Neural cell (in vitro differentiated cells): ENCODE measurements at regions not wholly inside any gene's neighbourhood (a gene's known extent, or its start where the extent isn't known, plus 50 kb on each side); places are given as distances from the start of the nearest gene placed in this dataset.

Source experiments
- H2AFZ ChIP-seq: fragments of 200-600, 300-800 bp; sonication (generic), shearing (Covaris generic); 2 replicates; pipeline ENCODE4 v1.6.0; 2014; ENCODE audit warnings: low read depth, mild to moderate bottlenecking, antibody characterized with exemption, low read length, moderate library complexity
- H3F3A ChIP-seq: fragments of 200-600 bp; shearing (Covaris generic); 2 replicates; pipeline ENCODE4 v1.6.1; 2016; ENCODE audit warnings: mild to moderate bottlenecking, moderate library complexity, mixed read lengths, antibody characterized with exemption, low read length; ENCODE audit not compliant: insufficient read depth, poor library complexity, severe bottlenecking
- H3K27ac ChIP-seq: fragments of 200-600, 300-800 bp; sonication (generic), shearing (Covaris generic); 2 replicates; pipeline ENCODE4 v1.5.1; 2014; ENCODE audit warnings: mild to moderate bottlenecking, low read length, moderate library complexity
- H3K27me3 ChIP-seq: fragments of 300-800, 200-600 bp; sonication (generic), shearing (Covaris generic); 2 replicates; pipeline ENCODE4 v1.6.0; 2014; ENCODE audit warnings: mild to moderate bottlenecking, low read depth, low read length, moderate library complexity; ENCODE audit not compliant: insufficient read depth
- H3K36me3 ChIP-seq: fragments of 300-800, 200-600 bp; sonication (generic), shearing (Covaris generic); 2 replicates; pipeline ENCODE4 v1.5.1; 2014; ENCODE audit warnings: mild to moderate bottlenecking, antibody characterized with exemption, low read length, moderate library complexity; ENCODE audit not compliant: insufficient read depth
- H3K4me2 ChIP-seq: fragments of 300-800, 200-600 bp; sonication (generic), shearing (Covaris generic); 2 replicates; pipeline ENCODE4 v1.6.0; 2014; ENCODE audit warnings: mild to moderate bottlenecking, low read length
- H3K4me3 ChIP-seq: fragments of 300-800, 200-600 bp; sonication (generic), shearing (Covaris generic); 2 replicates; pipeline ENCODE4 v1.5.1; 2014; ENCODE audit warnings: mild to moderate bottlenecking, low read length, moderate library complexity
- H3K79me2 ChIP-seq: fragments of 200-600 bp; shearing (Covaris generic); replicated peaks from 2 replicates; pipeline ENCODE4 v1.6.0; 2014; ENCODE audit warnings: mild to moderate bottlenecking, low read length, moderate library complexity; ENCODE audit not compliant: insufficient read depth
- H3K9ac ChIP-seq: fragments of 300-800, 200-600 bp; sonication (generic), shearing (Covaris generic); 2 replicates; pipeline ENCODE4 v1.6.1; 2016; ENCODE audit warnings: mild to moderate bottlenecking, low read length, mixed read lengths
- H3K9me2 ChIP-seq: fragments of 200-600 bp; shearing (Covaris generic); 2 replicates; pipeline ENCODE4 v1.6.1; 2016; ENCODE audit warnings: mild to moderate bottlenecking, low read length, mixed read lengths; ENCODE audit not compliant: insufficient read depth
- H3K9me3 ChIP-seq: fragments of 200-600, 300-800 bp; sonication (generic), shearing (Covaris generic); 2 replicates; pipeline ENCODE4 v1.6.1; 2016; ENCODE audit warnings: mild to moderate bottlenecking, mixed run types, low read length, moderate library complexity, mixed read lengths
- H4K20me1 ChIP-seq: fragments of 200-600 bp; shearing (Covaris generic); 2 replicates; pipeline ENCODE4 v1.6.1; 2016; ENCODE audit warnings: mild to moderate bottlenecking, mixed run types; ENCODE audit not compliant: insufficient read depth
- EP300 ChIP-seq: fragments of 450-650 bp; conservative IDR thresholded peaks from 2 replicates; pipeline ENCODE4 v1.6.1; 2014; ENCODE audit warnings: antibody characterized with exemption, mild to moderate bottlenecking, moderate library complexity; ENCODE audit not compliant: poor library complexity, severe bottlenecking
- EZH2 ChIP-seq: fragments of 200-600, 300-800 bp; shearing (Covaris generic), sonication (generic); IDR thresholded peaks from 2 replicates; pipeline ENCODE4 v1.6.1; 2014; ENCODE audit warnings: antibody characterized with exemption, low read length, borderline replicate concordance, mild to moderate bottlenecking; ENCODE audit not compliant: insufficient read depth, poor library complexity, severe bottlenecking
- MXI1 ChIP-seq: fragments of 450-650 bp; conservative IDR thresholded peaks from 2 replicates; pipeline ENCODE4 v1.6.1; 2014; ENCODE audit warnings: antibody characterized with exemption, mild to moderate bottlenecking; ENCODE audit not compliant: poor library complexity, severe bottlenecking
- POLR2AphosphoS5 ChIP-seq: IDR thresholded peaks from 2 replicates; pipeline ENCODE4 v1.6.1; 2012
- RAD21 ChIP-seq: fragments of 450-650 bp; conservative IDR thresholded peaks from 2 replicates; pipeline ENCODE4 v1.6.1; 2014; ENCODE audit warnings: antibody characterized with exemption, mild to moderate bottlenecking, moderate library complexity
- SMC3 ChIP-seq: fragments of 450-650 bp; conservative IDR thresholded peaks from 2 replicates; pipeline ENCODE4 v1.6.1; 2014; ENCODE audit warnings: antibody characterized with exemption, mild to moderate bottlenecking, moderate library complexity; ENCODE audit not compliant: poor library complexity
- TAF1 ChIP-seq: IDR thresholded peaks from 2 replicates; pipeline ENCODE4 v1.6.1; 2012; ENCODE audit warnings: low read depth
- TF ChIP-seq, protein P1 (sequence below): IDR thresholded peaks from 2 replicates; pipeline ENCODE4 v1.6.1; 2012; ENCODE audit warnings: borderline replicate concordance
- TF ChIP-seq, protein P2 (sequence below): fragments of 450-650 bp; IDR thresholded peaks from 2 replicates; pipeline ENCODE4 v1.5.1; 2014; ENCODE audit warnings: antibody characterized with exemption, mild to moderate bottlenecking, moderate library complexity; ENCODE audit not compliant: poor library complexity, severe bottlenecking

DNA sequence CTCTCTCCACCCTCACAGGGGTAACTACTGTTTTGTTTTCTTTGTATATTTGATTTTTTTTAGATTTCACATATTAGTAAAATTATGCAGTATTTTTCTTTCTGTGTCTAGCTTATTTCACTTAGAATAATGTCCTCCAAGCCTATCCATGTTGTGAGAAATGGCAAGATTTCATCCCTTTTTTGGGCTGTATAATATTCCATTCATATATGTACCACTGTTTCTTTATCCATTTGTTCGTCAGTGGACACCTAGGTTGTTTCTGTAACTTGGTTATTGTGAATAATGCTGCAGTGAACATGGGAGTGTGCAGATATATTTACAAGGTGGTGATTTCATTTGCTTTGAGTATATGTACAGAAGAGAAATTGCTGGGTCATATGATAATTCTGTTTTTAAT is 144.0 kb upstream of the CHD1 start:
- no peak overlapping the region for H3K27ac ChIP-seq
- TF ChIP-seq POLR2AphosphoS5 (no peak), EP300 (no peak), MXI1 (no peak), EZH2 (no peak), RAD21 (no peak), TAF1 (no peak), SMC3 (no peak)
- TF ChIP-seq, protein P1, sequence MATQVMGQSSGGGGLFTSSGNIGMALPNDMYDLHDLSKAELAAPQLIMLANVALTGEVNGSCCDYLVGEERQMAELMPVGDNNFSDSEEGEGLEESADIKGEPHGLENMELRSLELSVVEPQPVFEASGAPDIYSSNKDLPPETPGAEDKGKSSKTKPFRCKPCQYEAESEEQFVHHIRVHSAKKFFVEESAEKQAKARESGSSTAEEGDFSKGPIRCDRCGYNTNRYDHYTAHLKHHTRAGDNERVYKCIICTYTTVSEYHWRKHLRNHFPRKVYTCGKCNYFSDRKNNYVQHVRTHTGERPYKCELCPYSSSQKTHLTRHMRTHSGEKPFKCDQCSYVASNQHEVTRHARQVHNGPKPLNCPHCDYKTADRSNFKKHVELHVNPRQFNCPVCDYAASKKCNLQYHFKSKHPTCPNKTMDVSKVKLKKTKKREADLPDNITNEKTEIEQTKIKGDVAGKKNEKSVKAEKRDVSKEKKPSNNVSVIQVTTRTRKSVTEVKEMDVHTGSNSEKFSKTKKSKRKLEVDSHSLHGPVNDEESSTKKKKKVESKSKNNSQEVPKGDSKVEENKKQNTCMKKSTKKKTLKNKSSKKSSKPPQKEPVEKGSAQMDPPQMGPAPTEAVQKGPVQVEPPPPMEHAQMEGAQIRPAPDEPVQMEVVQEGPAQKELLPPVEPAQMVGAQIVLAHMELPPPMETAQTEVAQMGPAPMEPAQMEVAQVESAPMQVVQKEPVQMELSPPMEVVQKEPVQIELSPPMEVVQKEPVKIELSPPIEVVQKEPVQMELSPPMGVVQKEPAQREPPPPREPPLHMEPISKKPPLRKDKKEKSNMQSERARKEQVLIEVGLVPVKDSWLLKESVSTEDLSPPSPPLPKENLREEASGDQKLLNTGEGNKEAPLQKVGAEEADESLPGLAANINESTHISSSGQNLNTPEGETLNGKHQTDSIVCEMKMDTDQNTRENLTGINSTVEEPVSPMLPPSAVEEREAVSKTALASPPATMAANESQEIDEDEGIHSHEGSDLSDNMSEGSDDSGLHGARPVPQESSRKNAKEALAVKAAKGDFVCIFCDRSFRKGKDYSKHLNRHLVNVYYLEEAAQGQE: no peak
- TF ChIP-seq, protein P2, sequence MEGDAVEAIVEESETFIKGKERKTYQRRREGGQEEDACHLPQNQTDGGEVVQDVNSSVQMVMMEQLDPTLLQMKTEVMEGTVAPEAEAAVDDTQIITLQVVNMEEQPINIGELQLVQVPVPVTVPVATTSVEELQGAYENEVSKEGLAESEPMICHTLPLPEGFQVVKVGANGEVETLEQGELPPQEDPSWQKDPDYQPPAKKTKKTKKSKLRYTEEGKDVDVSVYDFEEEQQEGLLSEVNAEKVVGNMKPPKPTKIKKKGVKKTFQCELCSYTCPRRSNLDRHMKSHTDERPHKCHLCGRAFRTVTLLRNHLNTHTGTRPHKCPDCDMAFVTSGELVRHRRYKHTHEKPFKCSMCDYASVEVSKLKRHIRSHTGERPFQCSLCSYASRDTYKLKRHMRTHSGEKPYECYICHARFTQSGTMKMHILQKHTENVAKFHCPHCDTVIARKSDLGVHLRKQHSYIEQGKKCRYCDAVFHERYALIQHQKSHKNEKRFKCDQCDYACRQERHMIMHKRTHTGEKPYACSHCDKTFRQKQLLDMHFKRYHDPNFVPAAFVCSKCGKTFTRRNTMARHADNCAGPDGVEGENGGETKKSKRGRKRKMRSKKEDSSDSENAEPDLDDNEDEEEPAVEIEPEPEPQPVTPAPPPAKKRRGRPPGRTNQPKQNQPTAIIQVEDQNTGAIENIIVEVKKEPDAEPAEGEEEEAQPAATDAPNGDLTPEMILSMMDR: no peak
- H3K36me3 ChIP-seq: no peaks in the 10 kb centered on the region

DNA sequence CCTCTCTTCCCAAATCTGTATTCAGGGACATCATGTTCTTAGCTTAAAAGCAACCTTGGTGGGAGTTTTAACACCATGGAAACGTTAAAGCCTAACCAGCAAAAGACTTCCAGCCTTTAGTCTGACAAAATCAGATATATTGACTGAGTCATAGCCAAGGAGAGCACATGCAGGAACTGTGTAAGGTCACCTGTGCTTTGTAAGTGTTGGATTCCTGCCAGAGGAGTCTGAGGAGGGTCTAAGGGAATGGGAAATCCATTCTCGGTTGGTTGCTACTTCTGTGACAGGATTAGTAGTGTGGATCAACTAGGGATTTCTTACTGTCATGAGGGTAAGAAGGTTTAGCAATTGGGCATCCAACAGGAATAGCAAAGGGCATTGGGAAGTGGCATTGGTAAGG is 142.0 kb upstream of the CHD1 start:
- Histone ChIP-seq H3K4me2 (no peak overlapping the region), H3K27me3 (no peaks in the 10 kb centered on the region), H3K9me2 (no peaks in the 10 kb centered on the region), H4K20me1 (no peaks in the 10 kb centered on the region), H3F3A (no peaks in the 10 kb centered on the region), H2AFZ (no peak overlapping the region), H3K9ac (no peak overlapping the region), H3K4me3 (no peak overlapping the region), H3K79me2 (no peaks in the 10 kb centered on the region), H3K36me3 (no peaks in the 10 kb centered on the region), H3K9me3 (no peaks in the 10 kb centered on the region), H3K27ac (no peak overlapping the region)
- TF ChIP-seq SMC3 (no peak), MXI1 (no peak)

More for the DNA sequence above, 144.0 kb upstream of the CHD1 start:
- H3K4me3 ChIP-seq: no peak overlapping the region
- no peak overlapping the region for H3K9ac ChIP-seq
- no peaks in the 10 kb centered on the region for H3K9me2 ChIP-seq
- H3K27me3 ChIP-seq: no peaks in the 10 kb centered on the region
- H4K20me1 ChIP-seq: no peaks in the 10 kb centered on the region
- H3K4me2 ChIP-seq: no peak overlapping the region
- H2AFZ ChIP-seq: no peak overlapping the region
- H3F3A ChIP-seq: no peaks in the 10 kb centered on the region
- no peaks in the 10 kb centered on the region for H3K79me2 ChIP-seq
- H3K9me3 ChIP-seq: no peaks in the 10 kb centered on the region

DNA sequence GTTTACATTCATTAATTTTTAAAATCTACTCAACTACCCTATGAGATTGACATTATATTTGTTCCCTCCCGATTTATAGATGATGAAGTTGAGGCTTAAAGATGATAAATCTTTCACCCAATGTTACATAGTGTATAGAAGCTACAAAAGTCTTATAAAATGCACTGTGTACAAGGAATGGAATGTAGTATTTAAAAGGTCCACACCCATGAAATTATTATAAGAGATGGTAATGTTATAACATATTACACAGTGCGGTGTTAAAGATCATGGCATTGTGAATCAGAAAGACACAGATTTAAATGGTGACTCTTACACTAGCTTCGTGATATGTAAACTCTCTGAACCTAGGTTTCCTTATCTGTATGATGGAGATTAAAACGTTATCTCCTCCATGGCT is 141.6 kb upstream of the CHD1 start:
- Histone ChIP-seq H3K79me2 (no peaks in the 10 kb centered on the region), H3F3A (no peaks in the 10 kb centered on the region), H3K9ac (no peak overlapping the region), H3K4me3 (no peak overlapping the region), H3K9me2 (no peaks in the 10 kb centered on the region), H3K36me3 (no peaks in the 10 kb centered on the region), H3K9me3 (no peaks in the 10 kb centered on the region), H2AFZ (no peak overlapping the region), H3K4me2 (no peak overlapping the region), H3K27me3 (no peaks in the 10 kb centered on the region), H3K27ac (no peak overlapping the region), H4K20me1 (no peaks in the 10 kb centered on the region)
- TF ChIP-seq POLR2AphosphoS5 (no peak), TAF1 (no peak), RAD21 (no peak), MXI1 (no peak), SMC3 (no peak), EZH2 (no peak), EP300 (no peak)
- TF ChIP-seq, protein P2: no peak
- TF ChIP-seq, protein P1: no peak
